Keratinocyte (primary cell): ENCODE measurements at regions not wholly inside any gene's neighbourhood (a gene's known extent, or its start where the extent isn't known, plus 50 kb on each side); places are given as distances from the start of the nearest gene placed in this dataset.

Source experiments
- CTCF ChIP-seq, 3 experiments: IDR thresholded peaks in 1 of 3; conservative IDR thresholded peaks in 1 of 3; optimal IDR thresholded peaks in 1 of 3; 2 replicates in 2 of 3; 3 replicates in 1 of 3; pipeline versions ENCODE3 to v1.5.1; 2011; ENCODE audit warnings: low read length in 3 of 3, mild to moderate bottlenecking in 3 of 3, moderate library complexity in 2 of 3, control low read depth in 1 of 3, inconsistent platforms in 1 of 3; ENCODE audit not compliant: insufficient read depth in 2 of 3; ENCODE audit errors: extremely low read depth in 1 of 3
- EZH2 ChIP-seq: IDR thresholded peaks from one replicate; pipeline ENCODE4 v1.6.1; 2012; ENCODE audit warnings: inconsistent platforms, mild to moderate bottlenecking, low read length, moderate library complexity

- TF ChIP-seq CTCF (optimal IDR thresholded peaks at IDR 0.05 in 1 of 3, IDR thresholded peaks at IDR 0.05 in 1 of 3, conservative IDR thresholded peaks at IDR 0.05 in 1 of 3; ENCODE audit: extremely low read depth in 1 of 3, insufficient read depth in 2 of 3, low read length in 3 of 3) (no peak), EZH2 (no peak)
Observed at GRCh38 chr6:137323860-137324259, 104.7 kb upstream of the IFNGR1 start.
